ENCODE measurements at regions not wholly inside any gene's neighbourhood (a gene's known extent, or its start where the extent isn't known, plus 50 kb on each side); places are given as distances from the start of the nearest gene placed in this dataset.

DNA sequence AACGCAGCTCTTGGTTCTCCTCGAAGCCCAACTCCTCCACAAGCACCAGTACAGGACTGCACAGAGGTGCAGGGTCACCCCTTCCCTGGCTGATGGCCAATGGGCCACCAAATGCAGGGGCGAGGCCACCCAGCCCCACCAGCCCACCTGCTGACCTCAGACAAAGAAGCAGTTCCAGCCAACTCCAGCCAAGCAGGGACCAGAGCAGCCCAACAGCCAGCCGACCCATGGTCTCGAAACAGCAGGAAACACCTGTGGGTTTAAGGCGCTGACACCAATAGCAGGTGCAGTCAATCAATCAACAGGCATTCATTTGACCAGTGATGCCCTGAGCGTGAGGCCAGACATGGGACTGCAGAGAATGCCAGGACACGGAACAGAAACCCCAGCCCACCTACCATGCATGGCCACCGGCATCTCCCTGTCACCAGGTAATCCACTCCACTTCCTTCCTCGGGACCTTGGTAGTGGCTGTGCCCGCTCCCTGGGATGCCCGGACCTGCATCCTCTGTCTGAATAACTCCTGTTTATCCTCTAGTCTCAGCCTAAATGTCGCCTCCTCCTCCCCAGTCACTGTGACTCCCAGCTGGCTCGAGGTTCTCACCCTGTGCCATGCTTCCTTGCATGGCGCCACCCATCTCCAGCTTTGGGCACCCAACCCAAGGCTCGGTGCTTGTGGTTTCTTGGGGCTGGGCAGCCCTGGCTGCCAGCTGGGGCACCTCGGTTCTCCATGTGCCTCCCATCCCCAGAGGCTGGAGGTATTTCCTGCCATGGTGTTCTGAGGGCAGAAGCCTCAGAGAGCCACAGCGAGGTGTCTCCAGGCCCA, 1475.4 kb downstream of the BRD1 start:
- no peak for DNase-seq (ENCODE audit: low read depth in 2 of 3, low spot score in 2 of 3)

DNA sequence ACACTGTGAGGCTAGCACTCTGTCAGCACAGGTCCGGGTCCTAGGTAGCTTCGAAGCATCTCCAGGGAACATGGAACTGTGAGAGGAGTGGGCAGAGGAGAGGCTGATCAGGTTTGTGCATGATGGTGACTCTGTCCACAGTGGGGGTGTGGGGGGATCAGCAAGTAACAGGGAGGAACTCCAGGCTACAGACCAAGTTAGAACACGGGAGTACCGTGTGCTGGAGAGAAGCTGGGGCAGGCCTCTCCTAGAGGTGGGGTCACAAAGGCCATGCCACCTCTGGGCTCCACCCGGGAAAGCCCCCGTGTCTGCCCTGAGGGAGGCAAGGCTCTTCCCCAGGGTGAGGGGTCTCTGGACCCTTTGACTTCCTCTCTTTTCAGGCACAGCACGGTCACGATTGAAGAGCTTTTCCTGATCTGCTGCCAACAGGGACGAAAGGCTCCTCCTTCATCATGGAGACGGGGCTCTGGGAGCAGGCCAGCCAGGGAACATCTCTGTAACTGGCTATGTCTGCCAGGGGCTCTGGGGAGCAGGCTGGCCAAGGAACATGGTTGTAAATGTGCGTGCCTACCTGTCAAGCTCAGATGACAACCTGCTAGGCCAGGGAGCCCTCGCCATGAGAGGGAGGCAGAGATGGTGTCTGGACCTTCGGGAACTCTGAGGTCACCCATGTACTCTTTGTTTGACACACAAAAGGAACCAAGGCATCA, 1476.1 kb downstream of the BRD1 start:
- DNase-seq (ENCODE audit: low read depth in 2 of 3, low spot score in 2 of 3), result no peak

DNA sequence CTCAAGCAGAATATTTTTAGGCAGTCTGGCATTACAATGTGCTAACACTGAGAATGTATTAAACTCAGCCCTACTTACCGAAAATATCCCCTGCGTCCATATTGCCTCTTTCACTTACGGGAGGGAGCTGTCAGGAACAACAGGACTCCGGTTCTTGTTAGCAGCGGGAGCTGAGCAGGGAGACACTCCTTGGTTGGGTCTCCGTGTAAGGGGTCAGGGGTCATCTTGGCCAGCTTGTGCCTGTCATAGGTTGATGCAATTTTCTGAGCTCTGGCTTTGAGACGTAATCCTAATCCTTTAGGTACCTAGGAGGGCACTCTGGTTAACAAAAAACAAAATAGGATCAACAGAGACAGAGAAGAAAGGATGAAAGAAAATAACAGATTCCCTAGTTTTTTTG, 1477.2 kb downstream of the BRD1 start:
- no peak for DNase-seq (ENCODE audit: low read depth in 2 of 3, low spot score in 2 of 3)

DNA sequence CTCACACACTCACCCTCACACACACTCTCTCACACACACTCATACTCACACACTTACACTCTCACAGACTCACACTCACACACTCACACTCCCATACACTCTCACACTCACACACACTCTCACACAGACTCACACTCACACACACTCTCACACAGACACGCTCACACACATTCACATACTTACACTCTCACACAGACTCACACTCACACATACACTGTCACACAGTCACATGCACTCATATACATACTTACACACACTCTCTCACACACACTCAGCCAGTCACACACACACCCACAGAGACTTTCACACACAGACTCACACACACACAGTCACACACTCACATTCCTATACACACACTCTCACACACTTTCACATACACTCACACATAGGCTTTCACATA, 1478.8 kb downstream of the BRD1 start:
- no peak for DNase-seq (ENCODE audit: low read depth in 2 of 3, low spot score in 2 of 3)

DNA sequence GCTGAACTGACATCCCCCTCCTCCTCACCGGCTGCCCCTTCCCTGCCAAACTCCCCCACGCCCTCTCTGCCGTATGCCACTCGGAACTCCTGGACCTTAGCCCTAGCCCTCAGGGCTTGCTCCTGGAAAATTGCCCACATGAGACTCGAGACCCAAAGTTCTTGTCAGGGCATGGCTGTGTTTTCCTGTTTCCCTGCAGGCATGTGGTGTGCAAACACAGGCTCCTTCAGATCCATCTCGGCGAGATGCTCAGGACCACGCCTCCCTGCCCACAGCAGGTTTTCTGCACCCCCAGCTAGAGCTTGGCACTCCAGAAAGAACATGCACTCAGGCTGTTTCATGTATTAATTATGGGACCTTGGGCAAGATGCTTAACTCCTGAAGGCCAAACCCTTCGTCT, 1480.4 kb downstream of the BRD1 start:
- DNase-seq (ENCODE audit: low read depth in 2 of 3, low spot score in 2 of 3), result no peak

DNA sequence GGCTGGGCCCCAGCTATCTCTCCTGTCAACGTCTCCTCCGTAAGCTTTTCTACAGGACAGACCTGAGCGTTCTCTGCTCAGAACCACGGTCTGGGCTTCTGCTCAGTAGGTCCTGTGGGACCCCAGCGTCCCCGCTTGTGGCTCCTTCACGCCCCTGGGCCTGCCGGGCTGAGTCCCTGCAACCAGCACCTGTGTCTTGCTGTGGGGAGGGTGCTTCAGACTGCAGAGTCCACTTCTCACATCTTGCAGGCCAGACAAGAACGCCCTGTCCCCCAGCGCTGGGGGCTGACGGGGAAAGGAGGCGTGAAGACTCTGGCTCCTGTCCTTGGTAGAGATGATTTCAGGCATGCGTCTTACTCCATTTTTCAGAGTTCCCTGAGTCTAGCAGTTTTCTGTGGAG, 1480.8 kb downstream of the BRD1 start:
- DNase-seq (ENCODE audit: low read depth in 2 of 3, low spot score in 2 of 3), result no peak

DNA sequence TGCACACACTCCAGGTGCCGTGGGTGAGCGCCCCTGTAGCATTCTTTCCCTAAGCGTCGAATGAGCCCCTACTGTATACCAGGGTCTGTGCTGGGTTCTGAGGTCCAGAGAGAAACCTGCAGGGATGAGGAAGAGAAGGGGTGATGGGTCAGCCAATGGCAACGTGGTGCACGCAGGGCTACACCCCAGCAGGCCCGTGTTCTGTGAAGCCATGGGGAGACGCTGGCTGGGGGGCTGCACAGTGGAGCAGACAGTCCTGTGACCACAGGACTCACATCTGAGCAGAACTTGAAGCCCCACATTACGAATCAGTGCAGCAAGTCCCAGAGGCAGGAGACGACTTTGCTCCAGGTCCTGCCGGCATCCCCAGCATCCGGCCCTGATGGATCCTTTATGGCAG, 1481.4 kb downstream of the BRD1 start:
- no peak for DNase-seq (ENCODE audit: low read depth in 2 of 3, low spot score in 2 of 3)

DNA sequence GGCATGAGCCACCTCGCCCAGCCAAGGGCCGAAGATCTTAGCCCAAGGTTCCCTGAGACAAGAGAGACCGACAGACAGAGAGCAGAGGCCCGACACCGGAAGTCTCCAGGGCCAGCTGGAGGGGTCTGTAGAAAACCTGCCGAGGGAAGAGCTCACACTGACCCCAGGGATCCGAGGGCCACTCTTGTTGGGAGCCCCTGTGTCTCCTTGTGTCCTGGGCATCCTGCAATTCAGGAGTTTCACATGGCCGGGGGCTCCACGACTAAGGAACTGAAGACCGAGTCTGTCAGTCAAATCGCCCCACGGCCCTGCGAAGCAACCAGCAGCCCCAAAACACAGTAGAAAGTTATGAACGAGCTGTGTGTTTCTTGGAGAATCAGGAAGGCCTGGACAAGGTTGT, 1482.0 kb downstream of the BRD1 start:
- DNase-seq (ENCODE audit: low read depth in 2 of 3, low spot score in 2 of 3), result no peak

DNA sequence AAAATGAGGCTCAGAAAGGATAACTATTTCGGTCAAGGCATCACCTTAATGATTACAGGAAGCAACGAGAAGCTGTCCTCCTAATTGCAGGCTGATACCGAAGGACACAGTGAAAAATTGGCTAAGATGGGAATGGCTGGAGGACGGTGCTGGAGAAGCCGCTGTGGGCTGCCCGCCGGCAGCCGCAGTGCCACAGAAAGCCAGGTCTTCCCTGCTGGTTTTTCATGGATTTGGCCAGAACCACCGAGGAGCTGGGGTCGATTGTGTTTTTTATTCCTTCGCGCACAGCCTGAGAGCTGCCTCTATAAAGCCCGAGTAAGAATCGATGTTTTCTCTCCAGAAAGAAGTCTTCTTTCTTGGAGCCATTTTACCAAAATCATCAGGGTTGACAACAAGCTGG, 1484.2 kb downstream of the BRD1 start:
- no peak for DNase-seq (ENCODE audit: low read depth in 2 of 3, low spot score in 2 of 3)

DNA sequence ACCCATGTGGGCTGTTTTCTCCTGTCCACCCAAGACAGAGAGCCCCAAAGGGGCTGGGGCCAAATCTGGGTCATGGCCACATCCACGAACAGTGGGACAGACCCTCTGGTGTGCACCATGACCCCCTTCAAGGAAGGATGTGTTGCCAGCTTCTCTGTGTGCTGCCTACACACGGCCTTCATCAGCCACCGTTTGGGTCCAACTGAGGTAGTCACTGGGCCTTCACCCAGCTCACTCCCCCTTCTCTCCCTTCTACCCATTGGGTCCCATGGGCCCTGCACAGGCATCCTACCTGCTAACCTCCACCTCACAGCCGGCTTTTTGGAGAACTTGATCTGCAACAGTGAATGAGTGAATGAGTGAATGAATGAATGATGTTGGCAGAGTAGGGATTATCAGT, 1484.9 kb downstream of the BRD1 start:
- no peak for DNase-seq (ENCODE audit: low read depth in 2 of 3, low spot score in 2 of 3)

DNA sequence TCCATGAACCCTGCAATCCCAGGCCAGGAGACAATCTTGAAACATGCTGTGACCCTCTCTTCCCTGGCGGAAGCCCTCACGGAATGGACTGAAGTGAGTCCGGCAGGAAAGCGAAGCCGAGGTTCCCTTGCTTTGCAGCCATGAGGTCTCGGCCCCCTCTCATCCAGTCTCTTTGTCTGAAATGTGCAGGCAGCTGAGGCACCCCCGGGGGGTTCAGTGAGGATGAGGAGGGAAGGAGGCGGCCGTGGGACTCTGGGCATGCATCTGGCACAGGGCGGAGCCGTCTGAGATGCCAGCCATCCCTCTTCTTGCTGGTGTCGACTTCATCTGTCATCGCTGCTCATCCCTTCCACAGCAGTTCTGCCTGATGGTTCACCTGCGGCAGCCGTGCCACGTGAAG, 1485.7 kb downstream of the BRD1 start:
- no peak for DNase-seq (ENCODE audit: low read depth in 2 of 3, low spot score in 2 of 3)

DNA sequence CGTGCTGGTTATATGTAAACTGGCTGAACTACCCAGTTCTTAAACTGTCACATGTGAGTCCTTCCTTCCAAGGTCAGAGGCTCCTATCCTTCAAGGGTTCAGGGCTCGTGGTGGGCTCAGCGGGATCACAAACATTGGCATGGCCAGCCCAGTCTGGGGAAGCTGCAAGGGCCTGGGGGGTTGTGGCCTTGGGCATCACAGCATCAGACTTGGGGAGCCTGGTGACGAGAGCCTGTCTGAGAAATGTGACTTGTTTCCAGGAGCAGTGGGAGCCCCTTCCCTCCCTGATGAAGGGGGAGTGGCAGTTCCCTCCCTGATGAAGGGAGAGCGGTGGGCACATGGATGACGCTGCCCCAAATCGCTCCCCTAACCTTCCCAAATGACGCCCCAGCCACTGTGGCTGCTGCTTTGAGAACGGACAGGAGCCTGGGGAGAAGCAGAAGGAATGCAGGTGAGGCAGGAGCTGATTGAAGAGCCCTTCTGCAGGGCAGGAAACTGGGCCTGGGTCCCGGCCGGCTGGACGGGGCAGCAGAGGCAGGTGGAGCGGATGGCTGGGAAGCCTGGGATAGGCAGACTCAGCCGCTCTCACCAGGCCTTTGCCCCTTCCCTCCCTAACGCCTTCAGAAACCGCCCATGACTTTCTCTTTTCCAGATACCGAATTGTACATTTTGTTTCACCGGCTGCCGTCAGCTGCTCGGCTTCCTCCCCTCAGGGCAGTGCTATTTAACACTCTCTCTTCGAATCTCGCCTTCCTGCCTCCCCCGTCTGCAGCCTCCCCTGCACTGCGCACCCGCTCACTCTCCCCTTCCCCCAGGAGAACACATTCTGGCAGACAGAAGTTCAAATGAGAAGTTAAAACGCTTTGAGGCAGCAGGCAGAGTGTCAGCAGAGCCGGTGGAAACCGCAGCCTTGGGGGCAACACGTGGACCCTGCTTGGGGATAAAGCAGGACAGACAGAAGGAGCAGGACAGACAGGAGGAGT, 1486.7 kb downstream of the BRD1 start:
- no peak for DNase-seq (ENCODE audit: low read depth in 2 of 3, low spot score in 2 of 3)

DNA sequence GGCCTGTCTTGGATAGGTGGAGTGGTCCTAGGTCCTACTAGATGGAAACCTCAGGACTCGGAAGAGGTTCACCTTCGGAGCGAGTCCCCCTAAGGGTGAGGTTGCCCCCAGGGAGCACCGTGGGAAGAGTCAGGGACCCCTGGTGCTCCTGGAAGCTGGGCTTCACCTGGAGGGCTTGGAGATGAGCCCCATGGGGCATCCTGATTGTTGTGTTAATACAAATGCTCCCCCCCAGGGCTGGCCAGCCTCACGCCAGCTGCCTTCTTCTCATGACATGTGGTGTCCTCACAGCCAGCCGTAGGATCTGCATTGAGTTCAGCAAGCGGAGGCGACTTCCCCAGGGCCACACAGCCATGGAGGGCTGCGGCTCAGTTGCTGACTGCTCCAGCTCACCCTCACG, 1487.5 kb downstream of the BRD1 start:
- DNase-seq (ENCODE audit: low read depth in 2 of 3, low spot score in 2 of 3), result no peak

DNA sequence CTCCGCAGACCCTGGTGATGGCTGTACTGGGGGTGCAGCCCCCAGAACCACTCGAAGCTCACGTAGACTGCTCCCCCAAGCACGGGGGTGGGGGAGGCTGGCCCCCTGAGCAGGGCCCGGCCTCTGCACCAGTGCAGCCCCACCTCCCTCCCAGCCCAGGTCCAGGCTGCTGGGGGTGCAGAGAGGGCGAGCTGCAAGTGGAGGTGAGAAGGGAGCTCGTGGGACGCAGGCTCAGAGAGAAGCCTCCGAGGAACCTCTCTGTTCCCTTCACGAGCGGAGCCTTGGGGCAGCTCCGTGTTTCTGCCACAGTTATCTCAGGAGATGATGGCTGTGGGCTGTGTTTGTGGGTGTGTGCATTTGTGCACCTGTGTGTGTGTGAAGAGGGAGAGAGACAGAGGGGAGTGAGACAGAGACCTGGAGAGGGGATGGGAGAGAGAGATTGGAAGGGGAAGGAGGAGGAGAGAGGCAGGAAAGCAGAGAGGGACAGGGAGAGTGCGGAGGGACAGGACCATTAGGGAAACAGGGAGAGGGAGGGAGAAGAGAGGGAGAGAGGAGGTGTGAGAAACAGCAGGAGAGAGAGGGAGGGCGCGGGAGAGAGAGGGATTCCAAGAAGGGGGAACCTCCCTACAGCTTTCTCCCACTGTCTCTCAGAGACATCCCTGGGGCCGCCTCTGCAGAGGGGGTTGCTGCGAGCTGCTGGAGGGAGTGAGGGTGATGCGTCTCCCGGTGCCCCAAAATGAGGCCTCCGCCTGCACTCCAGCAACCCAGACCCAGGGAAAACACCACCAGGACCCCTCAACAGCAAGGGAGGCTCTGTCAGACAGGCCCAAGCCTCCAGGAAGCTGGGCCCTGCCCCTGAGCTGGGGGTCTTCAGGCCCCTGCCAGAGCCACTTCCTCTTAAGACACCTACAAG, 1488.6 kb downstream of the BRD1 start:
- DNase-seq (ENCODE audit: low read depth in 2 of 3, low spot score in 2 of 3), result no peak

DNA sequence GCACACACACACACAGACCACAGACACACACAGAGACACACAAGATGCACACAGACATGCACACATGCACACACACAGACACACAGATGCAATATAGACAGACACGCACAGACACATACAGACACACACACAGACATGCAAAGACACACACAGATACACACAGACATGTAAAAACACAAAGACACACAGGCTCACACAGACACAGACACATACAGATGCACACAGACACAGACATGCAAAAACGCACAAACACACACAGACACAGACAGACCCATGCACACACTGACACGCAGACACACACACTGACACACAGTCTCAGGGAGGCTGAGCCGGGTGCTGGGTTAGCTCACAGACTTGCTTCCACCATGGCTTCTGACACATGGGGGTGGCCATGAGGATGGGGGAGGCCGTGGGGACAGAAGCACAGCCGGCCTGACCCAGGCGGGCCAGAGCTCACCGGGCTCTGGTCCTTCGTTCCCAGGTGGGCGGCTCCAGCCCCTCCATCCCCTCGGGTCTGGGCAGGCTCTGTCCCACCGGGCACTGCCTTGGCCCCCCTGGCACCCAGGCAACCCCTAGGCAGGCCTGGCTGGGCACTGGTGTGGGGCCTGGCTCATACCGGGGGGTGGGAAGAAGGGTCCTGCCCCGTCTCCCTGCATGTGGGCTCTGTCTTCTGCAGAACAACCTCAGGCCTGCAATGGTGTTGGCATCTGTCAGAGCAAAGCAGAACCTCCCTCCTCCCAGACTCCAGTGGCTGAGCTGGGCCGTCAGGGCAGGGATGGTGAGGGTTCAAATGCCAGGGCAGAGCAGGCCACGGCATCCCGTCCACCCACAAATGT, 1489.5 kb downstream of the BRD1 start:
- DNase-seq (ENCODE audit: low read depth in 2 of 3, low spot score in 2 of 3), result no peak

DNA sequence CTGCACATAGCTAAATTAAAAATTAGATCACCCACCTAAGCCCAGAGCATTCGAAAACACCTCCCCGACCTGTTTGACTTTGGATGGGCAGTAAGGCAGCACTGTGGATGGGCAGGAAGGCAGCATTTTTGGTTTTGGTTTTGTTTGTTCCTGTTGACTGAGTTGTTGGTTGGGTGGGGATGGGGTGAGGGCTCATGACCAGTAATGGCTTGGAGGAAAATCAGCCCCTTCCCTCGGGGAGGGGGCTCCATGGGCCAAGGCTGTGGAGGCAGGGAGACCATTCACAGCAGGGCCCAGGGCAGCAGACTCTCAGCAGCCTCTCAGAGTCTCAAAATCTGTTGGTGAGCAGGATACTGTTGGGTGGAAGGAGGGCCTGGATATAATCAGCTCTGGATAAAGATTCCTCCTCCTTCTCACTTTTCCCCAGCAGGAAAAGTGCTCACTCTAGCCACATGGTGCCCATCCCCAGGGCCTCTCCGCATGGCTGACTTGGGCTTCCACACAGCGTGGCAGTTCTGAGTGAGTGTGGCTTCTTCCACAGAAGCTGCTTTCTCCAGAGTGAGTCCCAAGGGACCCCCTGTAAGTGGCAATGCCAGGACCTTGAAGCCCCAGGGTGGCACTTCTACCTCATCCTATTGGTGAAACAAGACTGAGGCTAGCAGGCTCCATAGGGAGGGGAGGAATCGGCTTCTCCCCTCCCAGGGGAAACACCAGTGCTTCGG, 1491.2 kb downstream of the BRD1 start:
- DNase-seq (ENCODE audit: low read depth in 2 of 3, low spot score in 2 of 3), result no peak

DNA sequence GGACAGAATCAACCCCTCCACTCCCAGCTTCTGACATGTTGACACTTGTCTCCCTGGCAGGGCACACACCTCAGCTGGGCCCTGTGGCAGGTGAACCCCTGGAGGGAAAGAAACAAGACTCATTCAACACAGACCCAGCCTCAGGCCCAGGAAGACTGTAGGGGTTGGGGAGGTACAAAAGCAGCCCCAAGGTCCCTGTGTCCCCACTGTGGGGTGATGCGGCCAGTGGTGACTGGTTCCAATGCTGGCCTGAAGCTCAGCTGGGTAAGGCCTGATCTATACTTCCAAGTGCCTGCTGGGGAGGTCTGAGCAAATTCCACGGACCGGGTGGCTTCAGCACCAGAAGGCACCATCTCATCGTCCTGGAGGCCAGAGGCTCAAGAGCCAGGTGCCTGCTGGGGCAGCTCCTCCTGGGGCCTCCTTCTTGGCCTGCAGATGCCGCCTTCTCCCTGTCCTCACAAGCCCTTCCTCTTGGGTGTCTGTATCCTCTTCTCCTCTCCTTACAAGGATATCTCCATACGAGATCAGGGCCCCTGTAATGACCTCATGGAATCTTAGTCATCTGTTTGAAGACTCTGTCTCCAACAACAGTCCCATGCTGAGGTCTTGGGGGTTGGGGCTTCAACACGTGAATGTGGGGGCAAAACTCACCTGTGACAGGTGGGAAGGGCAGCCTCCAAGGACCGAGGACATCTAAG, 1492.1 kb downstream of the BRD1 start:
- no peak for DNase-seq (ENCODE audit: low read depth in 2 of 3, low spot score in 2 of 3)

DNA sequence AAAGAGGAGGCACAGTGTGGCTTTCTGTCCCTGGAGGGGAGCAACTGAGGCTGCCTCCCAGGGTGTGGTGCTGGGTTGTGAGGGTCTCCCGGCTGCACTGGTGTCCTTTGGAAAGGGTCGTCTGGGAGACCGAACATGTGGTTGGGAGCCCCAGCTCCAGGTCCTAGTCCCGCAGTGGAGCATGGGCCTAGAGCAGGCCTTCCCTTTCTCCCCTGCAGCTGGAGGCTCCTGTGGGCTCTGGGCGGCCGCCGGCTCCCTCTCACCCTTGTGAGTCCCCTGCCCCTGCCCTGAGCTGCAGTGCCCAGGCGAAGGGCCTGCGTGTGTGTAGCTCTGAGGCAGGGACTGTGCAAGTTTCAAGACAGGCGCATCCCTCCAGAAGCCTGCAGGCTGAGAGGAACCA, 1492.7 kb downstream of the BRD1 start:
- no peak for DNase-seq (ENCODE audit: low read depth in 2 of 3, low spot score in 2 of 3)

Data from activated CD8-positive, alpha-beta memory T cell treated with anti-CD3 and anti-CD28 coated beads for 48 hours (primary cell).